ENCODE measurements at regions not wholly inside any gene's neighbourhood (a gene's known extent, or its start where the extent isn't known, plus 50 kb on each side); places are given as distances from the start of the nearest gene placed in this dataset.

GRCh38 chr9:81072758-81073157 lies 616.6 kb downstream of the TLE1 start:
- Histone ChIP-seq H3K23ac (ENCODE audit: insufficient read length) (no peak overlapping the region), H4K5ac (ENCODE audit: insufficient read length, low read depth, low read length) (no peak overlapping the region), H3K23me2 (ENCODE audit: low read depth, low read length) (no peaks in the 10 kb centered on the region), H3K79me1 (ENCODE audit: low read depth, low read length) (no peaks in the 10 kb centered on the region), H3K18ac (ENCODE audit: extremely low read depth, low read length) (no peak overlapping the region), H2BK120ac (replicated peaks; ENCODE audit: low read depth, low read length) (no peak overlapping the region), H3K9me3 (ENCODE audit: insufficient read depth in 2 of 2, low read depth in 1 of 2, low read length in 1 of 2) (no peaks in the 10 kb centered on the region; a peak in 1 of 4 replicates), H3K4me1 (replicated peaks in 1 of 4; ENCODE audit: control insufficient read depth in 3 of 4, insufficient read depth in 4 of 4, low read length in 3 of 4) (no peaks in the 10 kb centered on the region), H2BK12ac (ENCODE audit: low read depth, low read length) (no peak overlapping the region), H3K14ac (ENCODE audit: insufficient read length) (no peak overlapping the region), H2BK15ac (ENCODE audit: low read length) (no peak overlapping the region), H4K91ac (replicated peaks; ENCODE audit: insufficient read length, low read length) (no peak overlapping the region), H3K4me2 (ENCODE audit: insufficient read depth in 1 of 2, low read depth in 2 of 2, low read length in 2 of 2) (no peak overlapping the region), H3K27ac (ENCODE audit: low read depth, low read length) (no peak overlapping the region), H2BK5ac (ENCODE audit: low read depth, low read length) (no peak overlapping the region), H4K20me1 (replicated peaks in 1 of 2; ENCODE audit: control insufficient read depth in 1 of 2, insufficient read depth in 2 of 2, low read length in 2 of 2) (no peaks in the 10 kb centered on the region), H2BK20ac (ENCODE audit: low read length) (no peak overlapping the region), H3K4me3 (ENCODE audit: extremely low read depth in 1 of 4, insufficient read depth in 2 of 4, low read depth in 3 of 4, low read length in 4 of 4) (no peak overlapping the region), H3K79me2 (ENCODE audit: control insufficient read depth in 1 of 2, insufficient read depth in 2 of 2, low read length in 2 of 2) (no peaks in the 10 kb centered on the region), H3K36me3 (ENCODE audit: control insufficient read depth in 2 of 4, insufficient read depth in 4 of 4, low read length in 3 of 4) (no peaks in the 10 kb centered on the region), H3K56ac (replicated peaks; ENCODE audit: insufficient read length, low read depth, low read length) (no peak overlapping the region), H2AFZ (ENCODE audit: low read length) (no peak overlapping the region), H4K8ac (ENCODE audit: extremely low read depth, insufficient read depth, low read length) (no peak overlapping the region), H3K4ac (replicated peaks; ENCODE audit: insufficient read length, low read depth, low read length) (no peak overlapping the region), H3K9ac (replicated peaks in 1 of 4; ENCODE audit: extremely low read depth in 1 of 4, low read depth in 3 of 4, low read length in 3 of 4) (no peak overlapping the region), H3K27me3 (replicated peaks in 1 of 4; ENCODE audit: control insufficient read depth in 3 of 4, extremely low read depth in 1 of 4, insufficient read depth in 3 of 4, low read length in 3 of 4) (no peaks in the 10 kb centered on the region), H2AK5ac (ENCODE audit: low read depth, low read length) (no peak overlapping the region)
- CTCF ChIA-PET (ENCODE audit: partially characterized antibody), result no interaction called here
- WGBS, 2 experiments (ENCODE audit: extremely low coverage in 1 of 2, insufficient coverage in 1 of 2, insufficient read length in 1 of 2, insufficient replicate concordance in 2 of 2, low coverage in 1 of 2, low lambda C conversion rate in 2 of 2, missing lambda C conversion rate in 1 of 2), result 90% methylated on average over 2 of the region's 2 CpGs; no CpG with 5 or more reads in 1 of the 2 experiments
- DNase-seq (ENCODE audit: low read depth in 1 of 2, low spot score in 2 of 2) (no peak), FAIRE-seq (no peak)
- POLR2A ChIA-PET (ENCODE audit: partially characterized antibody), result no interaction called here
- TF ChIP-seq TAF1 (IDR thresholded peaks at IDR 0.05; ENCODE audit: low read depth, low read length) (no peak), PHF8 (conservative IDR thresholded peaks at IDR 0.05; ENCODE audit: low read depth, low read length) (no peak), POU5F1 (IDR thresholded peaks at IDR 0.05; ENCODE audit: low read depth, low read length) (no peak), SP2 (IDR thresholded peaks at IDR 0.05; ENCODE audit: low read length) (no peak), SAP30 (IDR thresholded peaks at IDR 0.05; ENCODE audit: insufficient read depth, insufficient replicate concordance, low read length) (no peak), HDAC2 (IDR thresholded peaks at IDR 0.05; ENCODE audit: borderline replicate concordance in 1 of 2, low read depth in 2 of 2, low read length in 2 of 2) (no peak), EP300 (IDR thresholded peaks at IDR 0.05; ENCODE audit: borderline replicate concordance in 1 of 2, low read depth in 2 of 2, low read length in 2 of 2) (no peak), SIN3A (conservative IDR thresholded peaks at IDR 0.05 in 1 of 2, IDR thresholded peaks at IDR 0.05 in 1 of 2; ENCODE audit: low read depth in 1 of 2, low read length in 2 of 2) (no peak)
